Spleen (tissue), 7 donors: ENCODE measurements at regions not wholly inside any gene's neighbourhood (a gene's known extent, or its start where the extent isn't known, plus 50 kb on each side); places are given as distances from the start of the nearest gene placed in this dataset.

Experiments used
- CTCF ChIP-seq, 11 experiments: fragments of 200-600 bp in 7 of 11; fragments of 450-650 bp in 4 of 11; sonication (generic) in 4 of 11; IDR thresholded peaks in 8 of 11; conservative IDR thresholded peaks in 3 of 11; 1 replicate in 7 of 11; 2 replicates in 4 of 11; pipeline versions ENCODE4 v1.4.0 to v1.8.0; 2016 to 2021; ENCODE audit warnings: antibody characterized with exemption in 11 of 11, inconsistent platforms in 4 of 11, mild to moderate bottlenecking in 1 of 11
- POLR2A ChIP-seq, 3 donors: fragments of 450-650 bp; IDR thresholded peaks; one replicate each; pipeline ENCODE4 v1.5.1; 2017; ENCODE audit warnings: antibody characterized with exemption in 3 of 3, mild to moderate bottlenecking in 1 of 3
- donor health status: DM: no; HTN: no; CAD: no; lungs with moderate emphysema.
- donor health status: DM: no; HTN: no; CAD: no.
- donor health status: DM: no; HTN: no; CAD: no.

GRCh38 chr12:20317554-20317953 lies 50.8 kb upstream of the PDE3A start:
- no peak for TF ChIP-seq POLR2A (IDR thresholded peaks at IDR 0.05)
- TF ChIP-seq CTCF (IDR thresholded peaks at IDR 0.05 in 8 of 11, conservative IDR thresholded peaks at IDR 0.05 in 3 of 11), result no peak
